ENCODE measurements at regions not wholly inside any gene's neighbourhood (a gene's known extent, or its start where the extent isn't known, plus 50 kb on each side); places are given as distances from the start of the nearest gene placed in this dataset.

DNA sequence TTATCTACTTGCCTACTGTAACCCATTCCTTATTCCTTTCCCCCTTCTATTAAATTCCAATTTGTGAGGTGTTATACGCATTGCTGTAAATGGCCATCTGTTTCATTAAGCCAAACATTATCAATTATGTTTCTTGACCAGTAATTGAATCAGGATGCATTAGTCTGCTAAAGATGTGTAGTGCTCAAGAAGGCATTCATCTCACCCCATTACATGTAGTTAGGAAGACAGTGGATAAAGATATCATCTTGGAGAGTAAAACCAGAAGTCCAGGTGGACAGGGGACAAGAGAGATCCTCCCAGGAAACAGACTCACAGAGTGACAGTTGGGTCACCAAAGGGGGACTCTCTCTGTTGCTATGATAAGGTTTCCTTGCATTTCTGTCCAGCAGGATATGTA lies 73.3 kb upstream of the FAM98A start:
- no peak for TF ChIP-seq CTCF (IDR thresholded peaks at IDR 0.05; ENCODE audit: insufficient read depth, low read depth, low read length)
- no peak for TF ChIP-seq EZH2 (IDR thresholded peaks at IDR 0.05; ENCODE audit: insufficient read depth, low read length)
